ENCODE measurements at regions not wholly inside any gene's neighbourhood (a gene's known extent, or its start where the extent isn't known, plus 50 kb on each side); places are given as distances from the start of the nearest gene placed in this dataset.

- ATAC-seq (replicated peaks in 1 of 2) (no peak), DNase-seq (no peak)
- no peaks in the 10 kb centered on the region for H3K27me3 Mint-ChIP-seq (ENCODE audit: low read depth)
- H3K4me3 Mint-ChIP-seq: no peak overlapping the region
- no peaks in the 10 kb centered on the region for H3K4me1 Mint-ChIP-seq (ENCODE audit: low read depth)
- no peak overlapping the region for H3K27ac Mint-ChIP-seq
- H3K9me3 Mint-ChIP-seq: peaks cover 0 to 2% of the 10 kb centered on the region in 2 donors
- no peaks in the 10 kb centered on the region for H3K36me3 Mint-ChIP-seq (ENCODE audit: insufficient read depth in 2 of 2)
Measured at GRCh38 chr6:94389218-94389617, 969.9 kb upstream of the EPHA7 start.

- H3K36me3 Mint-ChIP-seq (ENCODE audit: insufficient read depth in 2 of 2): no peaks in the 10 kb centered on the region
- no peaks in the 10 kb centered on the region for H3K27me3 Mint-ChIP-seq (ENCODE audit: low read depth)
- H3K27ac Mint-ChIP-seq: no peak overlapping the region
- H3K4me1 Mint-ChIP-seq (ENCODE audit: low read depth): no peaks in the 10 kb centered on the region
- ATAC-seq (replicated peaks in 1 of 2) (no peak), DNase-seq (no peak)
- H3K4me3 Mint-ChIP-seq: no peak overlapping the region
- H3K9me3 Mint-ChIP-seq: peaks cover 0 to 5% of the 10 kb centered on the region in 2 donors
Measured at GRCh38 chr6:94377835-94378234, 958.5 kb upstream of the EPHA7 start.

- H3K4me3 Mint-ChIP-seq: no peak overlapping the region
- H3K27ac Mint-ChIP-seq: no peak overlapping the region
- no peaks in the 10 kb centered on the region for H3K4me1 Mint-ChIP-seq (ENCODE audit: low read depth)
- DNase-seq (no peak), ATAC-seq (replicated peaks in 1 of 2) (no peak)
- H3K36me3 Mint-ChIP-seq (ENCODE audit: insufficient read depth in 2 of 2): no peaks in the 10 kb centered on the region
- H3K9me3 Mint-ChIP-seq: peaks cover 2 to 5% of the 10 kb centered on the region in 2 donors
- H3K27me3 Mint-ChIP-seq (ENCODE audit: low read depth): no peaks in the 10 kb centered on the region
Measured at GRCh38 chr6:94376876-94377275, 957.5 kb upstream of the EPHA7 start.

- Mint-ChIP-seq H3K4me3 (no peak overlapping the region), H3K36me3 (ENCODE audit: insufficient read depth in 2 of 2) (no peaks in the 10 kb centered on the region), H3K27me3 (ENCODE audit: low read depth) (no peaks in the 10 kb centered on the region), H3K27ac (no peak overlapping the region), H3K9me3 (peaks cover 4 to 5% of the 10 kb centered on the region in 2 donors), H3K4me1 (ENCODE audit: low read depth) (no peaks in the 10 kb centered on the region)
- no peak for DNase-seq
- ATAC-seq (replicated peaks in 1 of 2): no peak
Measured at GRCh38 chr6:94372229-94372628, 952.9 kb upstream of the EPHA7 start.

GRCh38 chr6:94367316-94367715 is 948.0 kb upstream of the EPHA7 start:
- peaks cover 4 to 10% of the 10 kb centered on the region in 2 donors for H3K9me3 Mint-ChIP-seq

GRCh38 chr6:94362061-94362864 is 942.9 kb upstream of the EPHA7 start:
- Mint-ChIP-seq H3K9me3 (peaks cover 2 to 5% of the 10 kb centered on the region in 2 donors), H3K27ac (no peak overlapping the region), H3K4me1 (ENCODE audit: low read depth) (no peaks in the 10 kb centered on the region), H3K36me3 (ENCODE audit: insufficient read depth in 2 of 2) (no peaks in the 10 kb centered on the region), H3K27me3 (ENCODE audit: low read depth) (no peaks in the 10 kb centered on the region), H3K4me3 (no peak overlapping the region)
- ATAC-seq (replicated peaks in 1 of 2) (no peak), DNase-seq (no peak)

More at GRCh38 chr6:94367316-94367715, 948.0 kb upstream of the EPHA7 start:
- Mint-ChIP-seq H3K4me3 (no peak overlapping the region), H3K27me3 (ENCODE audit: low read depth) (no peaks in the 10 kb centered on the region), H3K27ac (no peak overlapping the region), H3K4me1 (ENCODE audit: low read depth) (no peaks in the 10 kb centered on the region), H3K36me3 (ENCODE audit: insufficient read depth in 2 of 2) (no peaks in the 10 kb centered on the region)
- DNase-seq (no peak), ATAC-seq (replicated peaks in 1 of 2) (no peak)

GRCh38 chr6:94361304-94362060 is 942.1 kb upstream of the EPHA7 start:
- Mint-ChIP-seq H3K4me1 (ENCODE audit: low read depth) (no peaks in the 10 kb centered on the region), H3K4me3 (no peak overlapping the region), H3K27me3 (ENCODE audit: low read depth) (no peaks in the 10 kb centered on the region), H3K36me3 (ENCODE audit: insufficient read depth in 2 of 2) (no peaks in the 10 kb centered on the region), H3K27ac (no peak overlapping the region), H3K9me3 (peaks cover 2 to 5% of the 10 kb centered on the region in 2 donors)
- DNase-seq: no peak
- ATAC-seq (replicated peaks in 1 of 2): no peak

- no peak overlapping the region for H3K27ac Mint-ChIP-seq
- H3K27me3 Mint-ChIP-seq (ENCODE audit: low read depth): no peaks in the 10 kb centered on the region
- ATAC-seq (replicated peaks in 1 of 2) (no peak), DNase-seq (no peak)
- peaks cover 2 to 3% of the 10 kb centered on the region in 2 donors for H3K9me3 Mint-ChIP-seq
- H3K4me1 Mint-ChIP-seq (ENCODE audit: low read depth): no peaks in the 10 kb centered on the region
- H3K36me3 Mint-ChIP-seq (ENCODE audit: insufficient read depth in 2 of 2): no peaks in the 10 kb centered on the region
- H3K4me3 Mint-ChIP-seq: no peak overlapping the region
Measured at GRCh38 chr6:94357381-94357980, 938.1 kb upstream of the EPHA7 start.

GRCh38 chr6:94350833-94351232 is 931.5 kb upstream of the EPHA7 start:
- Mint-ChIP-seq H3K27me3 (ENCODE audit: low read depth) (no peaks in the 10 kb centered on the region), H3K36me3 (ENCODE audit: insufficient read depth in 2 of 2) (peaks cover 0 to 1% of the 10 kb centered on the region in 2 donors), H3K27ac (no peak overlapping the region), H3K9me3 (peaks cover 5% of the 10 kb centered on the region in 2 donors), H3K4me3 (no peak overlapping the region), H3K4me1 (ENCODE audit: low read depth) (no peaks in the 10 kb centered on the region)
- no peak for DNase-seq
- ATAC-seq (replicated peaks in 1 of 2): no peak

- ATAC-seq (replicated peaks in 1 of 2): no peak
Measured at GRCh38 chr6:94349227-94349626, 929.9 kb upstream of the EPHA7 start.

GRCh38 chr6:94344866-94345265 is 925.5 kb upstream of the EPHA7 start:
- Mint-ChIP-seq H3K27me3 (ENCODE audit: low read depth) (no peaks in the 10 kb centered on the region), H3K4me3 (no peak overlapping the region), H3K36me3 (ENCODE audit: insufficient read depth in 2 of 2) (peaks cover 1 to 3% of the 10 kb centered on the region in 2 donors), H3K9me3 (peaks cover 3 to 5% of the 10 kb centered on the region in 2 donors), H3K4me1 (ENCODE audit: low read depth) (no peaks in the 10 kb centered on the region), H3K27ac (no peak overlapping the region)
- ATAC-seq (replicated peaks in 1 of 2): no peak
- DNase-seq: no peak

More at GRCh38 chr6:94349227-94349626, 929.9 kb upstream of the EPHA7 start:
- no peak overlapping the region for H3K27ac Mint-ChIP-seq
- H3K4me3 Mint-ChIP-seq: no peak overlapping the region
- H3K36me3 Mint-ChIP-seq (ENCODE audit: insufficient read depth in 2 of 2): peaks cover 0 to 1% of the 10 kb centered on the region in 2 donors
- no peaks in the 10 kb centered on the region for H3K4me1 Mint-ChIP-seq (ENCODE audit: low read depth)
- no peak for DNase-seq
- peaks cover 3 to 4% of the 10 kb centered on the region in 2 donors for H3K9me3 Mint-ChIP-seq
- H3K27me3 Mint-ChIP-seq (ENCODE audit: low read depth): no peaks in the 10 kb centered on the region

GRCh38 chr6:94341173-94341572 is 921.8 kb upstream of the EPHA7 start:
- DNase-seq (no peak), ATAC-seq (replicated peaks in 1 of 2) (no peak)
- Mint-ChIP-seq H3K4me1 (ENCODE audit: low read depth) (no peaks in the 10 kb centered on the region), H3K27ac (no peak overlapping the region), H3K9me3 (peaks cover 2 to 8% of the 10 kb centered on the region in 2 donors), H3K36me3 (ENCODE audit: insufficient read depth in 2 of 2) (peaks cover 1 to 3% of the 10 kb centered on the region in 2 donors), H3K4me3 (no peak overlapping the region), H3K27me3 (ENCODE audit: low read depth) (no peaks in the 10 kb centered on the region)

GRCh38 chr6:94323853-94324252 is 904.5 kb upstream of the EPHA7 start:
- no peaks in the 10 kb centered on the region for H3K27me3 Mint-ChIP-seq (ENCODE audit: low read depth)
- no peak for ATAC-seq (replicated peaks in 1 of 2)
- no peak overlapping the region for H3K27ac Mint-ChIP-seq
- peaks cover 3 to 4% of the 10 kb centered on the region in 2 donors for H3K9me3 Mint-ChIP-seq
- no peaks in the 10 kb centered on the region for H3K36me3 Mint-ChIP-seq (ENCODE audit: insufficient read depth in 2 of 2)
- H3K4me1 Mint-ChIP-seq (ENCODE audit: low read depth): no peaks in the 10 kb centered on the region
- no peak for DNase-seq
- no peak overlapping the region for H3K4me3 Mint-ChIP-seq

Measured in activated T-cell treated with anti-CD3 and anti-CD28 coated beads, Interleukin-2, amount 50 U/mL, for 72 hours (primary cell).